Liver (tissue), 8 donors: ENCODE measurements at regions not wholly inside any gene's neighbourhood (a gene's known extent, or its start where the extent isn't known, plus 50 kb on each side); places are given as distances from the start of the nearest gene placed in this dataset.
"Not testable (repeated sequence)": the region's sequence is repeated elsewhere in the genome, so short reads cannot be mapped to it uniquely, and the experiment has no call there.

Source experiments
- DNase-seq: peaks from one replicate; pipeline ENCODE4 v3.0.0-alpha.2; 2017; ENCODE audit warnings: low spot score
- H3K27ac ChIP-seq, 2 donors: one replicate each; pipeline ENCODE4 v1.7.0; 2013; ENCODE audit warnings: inconsistent platforms in 2 of 2, low read length in 2 of 2, control low read depth in 1 of 2, low read depth in 1 of 2, mild to moderate bottlenecking in 1 of 2
- H3K27me3 ChIP-seq, 4 donors: one replicate each; pipeline versions ENCODE4 v1.6.1 to v1.7.0; 2013; ENCODE audit warnings: low read length in 3 of 4, inconsistent platforms in 1 of 4, mild to moderate bottlenecking in 1 of 4, moderate library complexity in 1 of 4; ENCODE audit not compliant: control insufficient read depth in 4 of 4, insufficient read depth in 4 of 4
- H3K36me3 ChIP-seq, 4 donors: one replicate each; pipeline versions ENCODE4 v1.6.1 to v1.7.0; 2013; ENCODE audit warnings: low read length in 3 of 4, mild to moderate bottlenecking in 3 of 4, low read depth in 1 of 4, moderate library complexity in 1 of 4; ENCODE audit not compliant: control insufficient read depth in 4 of 4, insufficient read depth in 3 of 4
- H3K4me1 ChIP-seq, 4 donors: one replicate each; pipeline versions ENCODE4 v1.6.1 to v1.7.0; 2013; ENCODE audit warnings: low read length in 3 of 4, mild to moderate bottlenecking in 3 of 4, moderate library complexity in 1 of 4; ENCODE audit not compliant: control insufficient read depth in 4 of 4, insufficient read depth in 4 of 4
- H3K4me3 ChIP-seq, 3 donors: one replicate each; pipeline versions ENCODE4 v1.6.1 to v1.7.0; 2013; ENCODE audit warnings: low read length in 3 of 3, control low read depth in 1 of 3, low read depth in 1 of 3, mild to moderate bottlenecking in 1 of 3
- H3K9ac ChIP-seq, 2 donors: one replicate each; pipeline ENCODE4 v1.7.0; 2013; ENCODE audit warnings: low read length in 2 of 2, mild to moderate bottlenecking in 2 of 2, moderate library complexity in 2 of 2, control low read depth in 1 of 2, low read depth in 1 of 2
- H3K9me3 ChIP-seq, 4 donors: one replicate each; pipeline versions ENCODE4 v1.6.1 to v1.7.0; 2013; ENCODE audit warnings: low read length in 3 of 4; ENCODE audit not compliant: control insufficient read depth in 4 of 4
- ATF3 ChIP-seq: IDR thresholded peaks from 2 replicates; pipeline ENCODE4 v1.6.1; 2016; ENCODE audit warnings: antibody characterized with exemption
- CTCF ChIP-seq: fragments of 150-350 bp; IDR thresholded peaks from 2 replicates; pipeline ENCODE4 v1.5.1; 2017; ENCODE audit warnings: improper control_type of control experiment, low read depth, low read length; ENCODE audit not compliant: missing input control
- EGR1 ChIP-seq, 2 donors: IDR thresholded peaks; 2 replicates each; pipeline ENCODE4 v1.6.1; 2016 to 2018; ENCODE audit warnings: antibody characterized with exemption in 2 of 2, low read depth in 2 of 2
- FOXA1 ChIP-seq: IDR thresholded peaks from 2 replicates; pipeline ENCODE4 v1.6.1; 2016; ENCODE audit warnings: antibody characterized with exemption
- FOXA2 ChIP-seq: IDR thresholded peaks from 2 replicates; pipeline ENCODE4 v1.6.1; 2016; ENCODE audit warnings: antibody characterized with exemption
- GABPA ChIP-seq, 2 donors: IDR thresholded peaks in 1 of 2; conservative IDR thresholded peaks in 1 of 2; 2 replicates each; pipeline ENCODE4 v1.6.1; 2016; ENCODE audit warnings: antibody characterized with exemption in 2 of 2, mild to moderate bottlenecking in 1 of 2, moderate library complexity in 1 of 2
- HNF4A ChIP-seq, 2 donors: conservative IDR thresholded peaks; 2 replicates each; pipeline ENCODE4 v1.6.1; 2016; ENCODE audit warnings: antibody characterized with exemption in 2 of 2, mild to moderate bottlenecking in 2 of 2
- HNF4G ChIP-seq: IDR thresholded peaks from 2 replicates; pipeline ENCODE4 v1.6.1; 2016; ENCODE audit warnings: antibody characterized with exemption
- JUND ChIP-seq, 2 donors: IDR thresholded peaks; 2 replicates each; pipeline ENCODE4 v1.6.1; 2016; ENCODE audit warnings: antibody characterized with exemption in 2 of 2
- MAX ChIP-seq: IDR thresholded peaks from 2 replicates; pipeline ENCODE4 v1.6.1; 2016; ENCODE audit warnings: antibody characterized with exemption
- NR2F2 ChIP-seq: IDR thresholded peaks from 2 replicates; pipeline ENCODE4 v1.6.1; 2016; ENCODE audit warnings: antibody characterized with exemption
- RAD21 ChIP-seq, 2 donors: IDR thresholded peaks; 2 replicates each; pipeline ENCODE4 v1.6.1; 2016; ENCODE audit warnings: antibody characterized with exemption in 2 of 2, mild to moderate bottlenecking in 2 of 2
- REST ChIP-seq: IDR thresholded peaks from 2 replicates; pipeline ENCODE4 v1.6.1; 2016; ENCODE audit warnings: antibody characterized with exemption, mild to moderate bottlenecking
- RXRA ChIP-seq, 2 donors: IDR thresholded peaks; 2 replicates each; pipeline ENCODE4 v1.6.1; 2017 to 2018; ENCODE audit warnings: antibody characterized with exemption in 2 of 2, mild to moderate bottlenecking in 1 of 2
- SP1 ChIP-seq: IDR thresholded peaks from 2 replicates; pipeline ENCODE4 v1.6.1; 2018; ENCODE audit warnings: antibody characterized with exemption, mild to moderate bottlenecking
- TAF1 ChIP-seq: conservative IDR thresholded peaks from 2 replicates; pipeline ENCODE4 v1.6.1; 2016; ENCODE audit warnings: antibody characterized with exemption, mild to moderate bottlenecking
- YY1 ChIP-seq: IDR thresholded peaks from 2 replicates; pipeline ENCODE4 v1.6.1; 2016; ENCODE audit warnings: antibody characterized with exemption, mild to moderate bottlenecking
- ZBTB33 ChIP-seq: IDR thresholded peaks from 2 replicates; pipeline ENCODE4 v1.6.1; 2016; ENCODE audit warnings: antibody characterized with exemption
- WGBS: extraction: QIAGEN DNeasy Blood & Tissue Kit; methylation state at CpG from one replicate; pipeline ENCODE4 v1.1.7; 2013; 5-methylcytosine and 5-hydroxymethylcytosine counted together
- donor health status: healthy.
- donor health status: healthy.
- donor health status: healthy.
- donor health status: healthy.
- donor health status: healthy.

GRCh38 chr2:84301717-84302116, 157.4 kb downstream of the SUCLG1 start:
- H3K9ac ChIP-seq, result no peak overlapping the region
- no peaks in the 10 kb centered on the region for H3K9me3 ChIP-seq
- no peak for DNase-seq
- no peaks in the 10 kb centered on the region for H3K4me1 ChIP-seq
- TF ChIP-seq REST, result no peak
- no peak for TF ChIP-seq NR2F2
- no peak for TF ChIP-seq TAF1
- TF ChIP-seq HNF4A (conservative IDR thresholded peaks at IDR 0.05), result no peak
- H3K27me3 ChIP-seq, result no peaks in the 10 kb centered on the region
- H3K4me3 ChIP-seq, result no peak overlapping the region
- WGBS, result 95% methylated on average over 6 of the region's 6 CpGs
- no peaks in the 10 kb centered on the region for H3K36me3 ChIP-seq
- no peak overlapping the region for H3K27ac ChIP-seq

GRCh38 chr2:84300696-84301029, 158.4 kb downstream of the SUCLG1 start:
- WGBS, result 78% methylated on average over 4 of the region's 4 CpGs
- Histone ChIP-seq H3K36me3 (no peaks in the 10 kb centered on the region), H3K27me3 (no peaks in the 10 kb centered on the region), H3K4me1 (no peaks in the 10 kb centered on the region), H3K4me3 (no peak overlapping the region), H3K9ac (no peak overlapping the region), H3K27ac (no peak overlapping the region), H3K9me3 (no peaks in the 10 kb centered on the region)
- TF ChIP-seq JUND (IDR thresholded peaks at IDR 0.05), result no peak
- TF ChIP-seq CTCF, result no peak
- TF ChIP-seq FOXA1, result no peak
- TF ChIP-seq YY1, result no peak
- TF ChIP-seq NR2F2, result no peak
- no peak for TF ChIP-seq REST
- no peak for TF ChIP-seq FOXA2
- TF ChIP-seq EGR1 (IDR thresholded peaks at IDR 0.05; ENCODE audit: low read depth in 2 of 2), result no peak
- no peak for TF ChIP-seq GABPA (IDR thresholded peaks at IDR 0.05 in 1 of 2, conservative IDR thresholded peaks at IDR 0.05 in 1 of 2)
- no peak for TF ChIP-seq HNF4G
- TF ChIP-seq HNF4A (conservative IDR thresholded peaks at IDR 0.05), result no peak
- TF ChIP-seq ATF3, result no peak
- TF ChIP-seq TAF1, result no peak
- TF ChIP-seq ZBTB33, result no peak
- TF ChIP-seq MAX, result no peak
- TF ChIP-seq RAD21 (IDR thresholded peaks at IDR 0.05), result no peak
- no peak for TF ChIP-seq RXRA (IDR thresholded peaks at IDR 0.05)
- no peak for TF ChIP-seq SP1
- DNase-seq, result no peak

- not testable (repeated sequence) for H3K4me3 ChIP-seq, H3K9ac ChIP-seq, DNase-seq, H3K27ac ChIP-seq, H3K36me3 ChIP-seq, H3K27me3 ChIP-seq, H3K4me1 ChIP-seq, H3K9me3 ChIP-seq
- WGBS, result 51% methylated on average over 8 of the region's 8 CpGs
These were observed 158.9 kb downstream of the SUCLG1 start for GRCh38 chr2:84300001-84300695.
